Activated CD8-positive, alpha-beta memory T cell treated with anti-CD3 and anti-CD28 coated beads for 36 hours (primary cell): ENCODE measurements at regions not wholly inside any gene's neighbourhood (a gene's known extent, or its start where the extent isn't known, plus 50 kb on each side); places are given as distances from the start of the nearest gene placed in this dataset.

Source experiments
- CTCF ChIA-PET: fragments of 350-600 bp; sonication (Branson Sonifier 250); formaldehyde crosslinking; loops from one replicate; lab custom pipeline; 2021; ENCODE audit warnings: antibody characterized with exemption; lab: Charles Lee
- POLR2A ChIA-PET: fragments of 350-600 bp; sonication (Branson Sonifier 250); formaldehyde crosslinking; loops from one replicate; lab custom pipeline; 2021; ENCODE audit warnings: antibody characterized with exemption; lab: Charles Lee

- POLR2A ChIA-PET = no interaction called here
- CTCF ChIA-PET = interaction anchor here (1.4 kb wide), 1 partner anchor 118 kb away, joined by 3 read pairs; no protein-coding TSS in a partner anchor
Measured at GRCh38 chrX:39613482-39613995, 484.2 kb downstream of the BCOR start.

- CTCF ChIA-PET = interaction anchor here (1.4 kb wide), 1 partner anchor 119 kb away, joined by 3 read pairs; no protein-coding TSS in a partner anchor
- POLR2A ChIA-PET = no interaction called here
Measured at GRCh38 chrX:39613997-39614679, 483.6 kb downstream of the BCOR start.

- CTCF ChIA-PET = interaction anchor here (0.7 kb wide), 1 partner anchor 11 kb away, joined by 5 read pairs; no protein-coding TSS in a partner anchor
- POLR2A ChIA-PET = no interaction called here
Measured at GRCh38 chrX:39614680-39614998, 483.1 kb downstream of the BCOR start.

GRCh38 chrX:39616098-39616729, 481.5 kb downstream of the BCOR start:
- CTCF ChIA-PET = no interaction called here

GRCh38 chrX:39616731-39617130, 481.0 kb downstream of the BCOR start:
- POLR2A ChIA-PET = no interaction called here
- CTCF ChIA-PET = no interaction called here

More at GRCh38 chrX:39616098-39616729, 481.5 kb downstream of the BCOR start:
- POLR2A ChIA-PET = no interaction called here

- ChIA-PET CTCF (no interaction called here), POLR2A (no interaction called here)
Measured at GRCh38 chrX:39618178-39618577, 479.6 kb downstream of the BCOR start.

GRCh38 chrX:39619182-39620009, 478.4 kb downstream of the BCOR start:
- ChIA-PET CTCF (no interaction called here), POLR2A (no interaction called here)

GRCh38 chrX:39624166-39624565, 473.6 kb downstream of the BCOR start:
- ChIA-PET CTCF (no interaction called here), POLR2A (no interaction called here)

GRCh38 chrX:39625810-39626209, 471.9 kb downstream of the BCOR start:
- ChIA-PET CTCF (interaction anchor here (0.6 kb wide), 1 partner anchor 11 kb away, joined by 5 read pairs; no protein-coding TSS in a partner anchor), POLR2A (no interaction called here)

GRCh38 chrX:39626749-39627148, 471.0 kb downstream of the BCOR start:
- POLR2A ChIA-PET = no interaction called here

GRCh38 chrX:39627257-39627656, 470.5 kb downstream of the BCOR start:
- CTCF ChIA-PET = no interaction called here
- POLR2A ChIA-PET = no interaction called here

More at GRCh38 chrX:39626749-39627148, 471.0 kb downstream of the BCOR start:
- CTCF ChIA-PET = no interaction called here

- POLR2A ChIA-PET = no interaction called here
- CTCF ChIA-PET = no interaction called here
Measured at GRCh38 chrX:39629001-39629400, 468.8 kb downstream of the BCOR start.

- POLR2A ChIA-PET = no interaction called here
Measured at GRCh38 chrX:39630344-39630743, 467.4 kb downstream of the BCOR start.

GRCh38 chrX:39631276-39632229, 466.2 kb downstream of the BCOR start:
- ChIA-PET CTCF (no interaction called here), POLR2A (no interaction called here)

More at GRCh38 chrX:39630344-39630743, 467.4 kb downstream of the BCOR start:
- CTCF ChIA-PET = no interaction called here

GRCh38 chrX:39633293-39633692, 464.5 kb downstream of the BCOR start:
- ChIA-PET CTCF (no interaction called here), POLR2A (no interaction called here)

GRCh38 chrX:39636481-39636880, 461.3 kb downstream of the BCOR start:
- CTCF ChIA-PET = no interaction called here
- POLR2A ChIA-PET = no interaction called here

- CTCF ChIA-PET = no interaction called here
- POLR2A ChIA-PET = no interaction called here
Measured at GRCh38 chrX:39638526-39638925, 459.2 kb downstream of the BCOR start.

- POLR2A ChIA-PET = no interaction called here
- CTCF ChIA-PET = no interaction called here
Measured at GRCh38 chrX:39639871-39640270, 457.9 kb downstream of the BCOR start.

GRCh38 chrX:39640866-39641265, 456.9 kb downstream of the BCOR start:
- CTCF ChIA-PET = no interaction called here

More at GRCh38 chrX:39640866-39641265, 456.9 kb downstream of the BCOR start:
- POLR2A ChIA-PET = no interaction called here
